GM23338 (cell line): ENCODE measurements at regions not wholly inside any gene's neighbourhood (a gene's known extent, or its start where the extent isn't known, plus 50 kb on each side); places are given as distances from the start of the nearest gene placed in this dataset.

Experiments
- ATAC-seq: fragments of 200-7000 bp; cut with Tn5 transposase; 3 replicates; pipeline ENCODE4 v1.9.1; 2020
- DNase-seq: peaks from one replicate; pipeline ENCODE4 v3.0.0-alpha.2; 2015; ENCODE audit warnings: low spot score
- H2AFZ ChIP-seq: fragments of 200-600 bp; sonication (generic); 2 replicates; pipeline ENCODE4 v1.8.0; 2016; ENCODE audit warnings: antibody characterized with exemption, mild to moderate bottlenecking, moderate library complexity
- H3F3A ChIP-seq: fragments of 200-600 bp; sonication (generic); replicated peaks from 2 replicates; pipeline ENCODE4 v1.8.0; 2017; ENCODE audit warnings: antibody characterized with exemption, mixed run types, low read depth
- H3K27ac ChIP-seq: fragments of 200-600 bp; sonication (generic); 2 replicates; pipeline ENCODE4 v1.6.1; 2016; ENCODE audit warnings: low read depth
- H3K27me3 ChIP-seq: fragments of 200-600 bp; sonication (generic); 2 replicates; pipeline ENCODE4 v1.8.0; 2016; ENCODE audit warnings: mild to moderate bottlenecking, mixed run types, moderate library complexity; ENCODE audit not compliant: insufficient read depth
- H3K36me3 ChIP-seq: fragments of 200-600 bp; sonication (generic); 2 replicates; pipeline ENCODE4 v1.8.0; 2016; ENCODE audit warnings: mild to moderate bottlenecking; ENCODE audit not compliant: insufficient read depth
- H3K4me1 ChIP-seq: fragments of 200-600 bp; sonication (generic); 2 replicates; pipeline ENCODE4 v1.8.0; 2016; ENCODE audit warnings: mild to moderate bottlenecking, moderate library complexity; ENCODE audit not compliant: insufficient read depth
- H3K4me2 ChIP-seq: fragments of 200-600 bp; sonication (generic); 2 replicates; pipeline ENCODE4 v1.7.1; 2017; ENCODE audit warnings: mixed run types
- H3K4me3 ChIP-seq: fragments of 200-600 bp; sonication (generic); 2 replicates; pipeline ENCODE4 v1.6.1; 2016; ENCODE audit warnings: mixed run types
- H3K79me2 ChIP-seq: fragments of 200-600 bp; sonication (generic); replicated peaks from 2 replicates; pipeline ENCODE4 v1.8.0; 2017; ENCODE audit warnings: mild to moderate bottlenecking; ENCODE audit not compliant: insufficient read depth
- H3K9me2 ChIP-seq: fragments of 200-600 bp; sonication (generic); 2 replicates; pipeline ENCODE4 v1.8.0; 2017; ENCODE audit not compliant: insufficient read depth
- H4K20me1 ChIP-seq: fragments of 200-600 bp; sonication (generic); replicated peaks from 2 replicates; pipeline ENCODE4 v1.8.0; 2017; ENCODE audit warnings: mild to moderate bottlenecking; ENCODE audit not compliant: insufficient read depth
- H3K27ac Mint-ChIP-seq: 2 replicates; pipeline ENCODE4 v1.8.0; 2020; ENCODE audit warnings: inconsistent platforms, mild to moderate bottlenecking, moderate library complexity, mixed read lengths
- H3K27me3 Mint-ChIP-seq: 3 replicates; pipeline ENCODE4 v1.8.0; 2022; ENCODE audit warnings: low read depth, mild to moderate bottlenecking, moderate library complexity, mixed read lengths, inconsistent platforms; ENCODE audit not compliant: insufficient read depth, poor library complexity
- H3K36me3 Mint-ChIP-seq: 3 replicates; pipeline ENCODE4 v1.8.0; 2021; ENCODE audit warnings: low read depth, mild to moderate bottlenecking, inconsistent platforms, moderate library complexity, mixed read lengths
- H3K4me1 Mint-ChIP-seq: 3 replicates; pipeline ENCODE4 v1.8.0; 2020; ENCODE audit warnings: mild to moderate bottlenecking, inconsistent platforms, mixed read lengths
- H3K4me3 Mint-ChIP-seq: 3 replicates; pipeline ENCODE4 v1.8.0; 2021; ENCODE audit warnings: moderate library complexity, mild to moderate bottlenecking, inconsistent platforms, mixed read lengths
- H3K9me3 Mint-ChIP-seq: 3 replicates; pipeline ENCODE4 v1.8.0; 2020; ENCODE audit warnings: moderate library complexity, mild to moderate bottlenecking, inconsistent platforms, mixed read lengths
- CTCF ChIP-seq, 2 experiments: fragments of 200-600 bp in 1 of 2; sonication (generic) in 1 of 2; conservative IDR thresholded peaks; 2 replicates each; pipeline versions ENCODE4 v1.5.1 to v1.6.1; 2016 to 2017; ENCODE audit warnings: antibody characterized with exemption in 2 of 2, low read depth in 2 of 2, mild to moderate bottlenecking in 2 of 2, moderate library complexity in 1 of 2
- ETS1 ChIP-seq: IDR thresholded peaks from 2 replicates; pipeline ENCODE4 v1.6.1; 2016; ENCODE audit warnings: antibody characterized with exemption
- EZH2phosphoT487 ChIP-seq: fragments of 200-600 bp; sonication (generic); IDR thresholded peaks from one replicate; pipeline ENCODE4 v1.8.1; 2018; ENCODE audit warnings: antibody characterized with exemption; ENCODE audit not compliant: unreplicated experiment
- JUNB ChIP-seq: IDR thresholded peaks from one replicate; pipeline ENCODE4 v1.6.1; 2016; ENCODE audit warnings: antibody characterized with exemption; ENCODE audit not compliant: unreplicated experiment
- STAT1 ChIP-seq: IDR thresholded peaks from one replicate; pipeline ENCODE4 v1.6.1; 2016; ENCODE audit warnings: antibody characterized with exemption; ENCODE audit not compliant: unreplicated experiment
- TF ChIP-seq, protein P1 (sequence below): IDR thresholded peaks from one replicate; pipeline ENCODE4 v1.6.1; 2018; ENCODE audit warnings: antibody characterized with exemption; ENCODE audit not compliant: unreplicated experiment

GRCh38 chr5:15014809-15015208 is 143.2 kb upstream of the ANKH start (continued):
- TF ChIP-seq ETS1 (no peak), JUNB (no peak), STAT1 (no peak), EZH2phosphoT487 (no peak)
- TF ChIP-seq, protein P1, sequence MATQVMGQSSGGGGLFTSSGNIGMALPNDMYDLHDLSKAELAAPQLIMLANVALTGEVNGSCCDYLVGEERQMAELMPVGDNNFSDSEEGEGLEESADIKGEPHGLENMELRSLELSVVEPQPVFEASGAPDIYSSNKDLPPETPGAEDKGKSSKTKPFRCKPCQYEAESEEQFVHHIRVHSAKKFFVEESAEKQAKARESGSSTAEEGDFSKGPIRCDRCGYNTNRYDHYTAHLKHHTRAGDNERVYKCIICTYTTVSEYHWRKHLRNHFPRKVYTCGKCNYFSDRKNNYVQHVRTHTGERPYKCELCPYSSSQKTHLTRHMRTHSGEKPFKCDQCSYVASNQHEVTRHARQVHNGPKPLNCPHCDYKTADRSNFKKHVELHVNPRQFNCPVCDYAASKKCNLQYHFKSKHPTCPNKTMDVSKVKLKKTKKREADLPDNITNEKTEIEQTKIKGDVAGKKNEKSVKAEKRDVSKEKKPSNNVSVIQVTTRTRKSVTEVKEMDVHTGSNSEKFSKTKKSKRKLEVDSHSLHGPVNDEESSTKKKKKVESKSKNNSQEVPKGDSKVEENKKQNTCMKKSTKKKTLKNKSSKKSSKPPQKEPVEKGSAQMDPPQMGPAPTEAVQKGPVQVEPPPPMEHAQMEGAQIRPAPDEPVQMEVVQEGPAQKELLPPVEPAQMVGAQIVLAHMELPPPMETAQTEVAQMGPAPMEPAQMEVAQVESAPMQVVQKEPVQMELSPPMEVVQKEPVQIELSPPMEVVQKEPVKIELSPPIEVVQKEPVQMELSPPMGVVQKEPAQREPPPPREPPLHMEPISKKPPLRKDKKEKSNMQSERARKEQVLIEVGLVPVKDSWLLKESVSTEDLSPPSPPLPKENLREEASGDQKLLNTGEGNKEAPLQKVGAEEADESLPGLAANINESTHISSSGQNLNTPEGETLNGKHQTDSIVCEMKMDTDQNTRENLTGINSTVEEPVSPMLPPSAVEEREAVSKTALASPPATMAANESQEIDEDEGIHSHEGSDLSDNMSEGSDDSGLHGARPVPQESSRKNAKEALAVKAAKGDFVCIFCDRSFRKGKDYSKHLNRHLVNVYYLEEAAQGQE, result no peak

GRCh38 chr5:15013654-15014463 is 142.3 kb upstream of the ANKH start:
- no peak overlapping the region for H2AFZ ChIP-seq
- no peak for TF ChIP-seq STAT1
- TF ChIP-seq CTCF (conservative IDR thresholded peaks at IDR 0.05; ENCODE audit: low read depth in 2 of 2), result peak; percentile 63 to 83
- no peak for TF ChIP-seq EZH2phosphoT487
- no peaks in the 10 kb centered on the region for H3K79me2 ChIP-seq
- Mint-ChIP-seq H3K4me3 (no peak overlapping the region), H3K9me3 (peaks cover 7% of the 10 kb centered on the region; the same call in 2 of the 3 replicates), H3K27ac (no peak overlapping the region), H3K4me1 (peaks cover 5% of the 10 kb centered on the region), H3K27me3 (peaks cover 2% of the 10 kb centered on the region), H3K36me3 (peaks cover 7% of the 10 kb centered on the region)
- no peaks in the 10 kb centered on the region for H3K9me2 ChIP-seq
- no peak overlapping the region for H3K4me2 ChIP-seq
- peaks cover 6% of the 10 kb centered on the region for H3K4me1 ChIP-seq
- H3K4me3 ChIP-seq, result no peak overlapping the region
- no peaks in the 10 kb centered on the region for H3K27me3 ChIP-seq
- no peaks in the 10 kb centered on the region for H3K36me3 ChIP-seq
- ATAC-seq, result peak; percentile 91
- H3K27ac ChIP-seq, result no peak overlapping the region
- H4K20me1 ChIP-seq, result no peaks in the 10 kb centered on the region
- DNase-seq, result peak; percentile 88
- no peaks in the 10 kb centered on the region for H3F3A ChIP-seq
